SU-DHL-6 (cell line): ENCODE measurements at regions not wholly inside any gene's neighbourhood (a gene's known extent, or its start where the extent isn't known, plus 50 kb on each side); places are given as distances from the start of the nearest gene placed in this dataset.

Source experiments
- H2AFZ ChIP-seq: fragments of 200-600 bp; sonication (generic); 2 replicates; pipeline ENCODE4 v1.6.1; 2014; ENCODE audit warnings: low read depth, mild to moderate bottlenecking, moderate library complexity, mixed read lengths, antibody characterized with exemption, low read length; ENCODE audit not compliant: severe bottlenecking
- H3F3A ChIP-seq: fragments of 200-600 bp; shearing (Covaris generic); 2 replicates; pipeline ENCODE4 v1.6.0; 2016; ENCODE audit warnings: antibody characterized with exemption, mild to moderate bottlenecking; ENCODE audit not compliant: insufficient read depth
- H3K27ac ChIP-seq: fragments of 200-600 bp; sonication (generic); 2 replicates; pipeline ENCODE4 v1.5.1; 2016; ENCODE audit warnings: low read depth, mild to moderate bottlenecking, low read length, moderate library complexity, mixed read lengths
- H3K27me3 ChIP-seq: fragments of 200-600 bp; sonication (generic), shearing (Covaris generic); 2 replicates; pipeline ENCODE4 v1.6.0; 2014; ENCODE audit warnings: mild to moderate bottlenecking, low read length
- H3K36me3 ChIP-seq: fragments of 200-600 bp; sonication (generic); 2 replicates; pipeline ENCODE4 v1.6.1; 2014; ENCODE audit warnings: mild to moderate bottlenecking, low read length, mixed read lengths
- H3K4me2 ChIP-seq: fragments of 300-600, 200-600 bp; shearing (Covaris generic), sonication (generic); 2 replicates; pipeline ENCODE4 v1.6.0; 2014; ENCODE audit warnings: low read length, low read depth, mild to moderate bottlenecking; ENCODE audit not compliant: poor library complexity, severe bottlenecking
- H3K4me3 ChIP-seq: fragments of 200-600 bp; sonication (generic); 2 replicates; pipeline ENCODE4 v1.5.1; 2014; ENCODE audit warnings: antibody characterized with exemption, low read length, mild to moderate bottlenecking, mixed read lengths; ENCODE audit not compliant: insufficient read depth, poor library complexity, severe bottlenecking
- H3K79me2 ChIP-seq: fragments of 200-600 bp; sonication (generic); 2 replicates; pipeline ENCODE4 v1.6.1; 2014; ENCODE audit warnings: mild to moderate bottlenecking, low read length, moderate library complexity; ENCODE audit not compliant: insufficient read depth
- H3K9ac ChIP-seq: fragments of 200-600 bp; sonication (generic); 2 replicates; pipeline ENCODE4 v1.7.0; 2014; ENCODE audit warnings: mild to moderate bottlenecking, low read length
- H3K9me2 ChIP-seq: fragments of 200-600 bp; sonication (generic); replicated peaks from 2 replicates; pipeline ENCODE4 v1.6.1; 2014; ENCODE audit warnings: low read length; ENCODE audit not compliant: insufficient read depth
- H3K9me3 ChIP-seq: fragments of 200-600 bp; sonication (generic); 2 replicates; pipeline ENCODE4 v1.6.1; 2014; ENCODE audit warnings: low read length, mixed read lengths; ENCODE audit not compliant: insufficient read depth
- H4K20me1 ChIP-seq: fragments of 200-600 bp; sonication (generic); 2 replicates; pipeline ENCODE4 v1.6.1; 2014; ENCODE audit warnings: low read depth, mild to moderate bottlenecking, antibody characterized with exemption, low read length, moderate library complexity, mixed read lengths
- EZH2phosphoT487 ChIP-seq: fragments of 200-600 bp; sonication (generic), shearing (Covaris generic); conservative IDR thresholded peaks from 2 replicates; pipeline ENCODE4 v1.6.1; 2018; ENCODE audit warnings: mild to moderate bottlenecking, antibody characterized with exemption, low read length, moderate library complexity, mixed read lengths
- TF ChIP-seq, protein P1 (sequence below): fragments of 200-600 bp; sonication (generic); IDR thresholded peaks from one replicate; pipeline ENCODE4 v1.5.1; 2017; ENCODE audit warnings: antibody characterized with exemption, mild to moderate bottlenecking, low read length, moderate library complexity; ENCODE audit not compliant: insufficient read depth, poor library complexity, severe bottlenecking

DNA sequence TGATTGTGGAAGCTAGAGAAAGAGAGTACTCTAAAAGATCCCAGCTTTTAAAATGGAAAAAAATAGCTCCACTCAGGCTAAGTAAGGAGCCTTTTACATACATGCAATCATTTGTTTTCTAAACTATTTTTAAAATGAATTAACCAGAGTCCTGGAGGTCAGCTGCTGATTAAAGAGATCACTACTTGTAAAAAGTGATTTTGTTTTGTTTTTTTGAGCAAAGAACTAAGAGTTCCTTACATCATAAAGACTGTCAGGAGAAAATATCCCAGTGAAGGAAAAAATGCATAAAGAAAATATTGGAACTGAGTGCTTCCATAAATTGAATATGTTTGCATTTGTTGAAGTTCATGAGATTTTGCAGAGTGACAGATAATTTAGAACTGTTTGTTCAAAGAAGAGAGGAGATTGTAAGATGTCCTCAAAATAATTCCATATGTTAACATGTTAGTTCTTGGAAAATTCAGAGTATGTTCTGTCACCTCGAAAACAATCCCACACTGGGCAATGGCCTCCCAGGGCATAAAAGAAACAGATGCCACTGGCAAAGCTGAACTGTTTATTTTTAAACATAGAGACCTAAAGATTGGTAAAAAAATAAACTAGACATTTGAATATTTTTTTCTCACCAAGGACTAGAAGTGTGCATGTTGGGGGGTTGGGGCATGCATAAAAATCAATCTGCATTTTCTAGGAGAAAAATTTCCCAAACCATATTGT lies 264.7 kb downstream of the NPR3 start:
- H4K20me1 ChIP-seq, result no peaks in the 10 kb centered on the region
- no peak overlapping the region for H3K4me2 ChIP-seq
- H3K36me3 ChIP-seq, result no peaks in the 10 kb centered on the region
- H3K4me3 ChIP-seq, result no peak overlapping the region
- no peak overlapping the region for H3K9ac ChIP-seq
- H3K9me3 ChIP-seq, result no peaks in the 10 kb centered on the region
- H2AFZ ChIP-seq, result no peak overlapping the region
- H3K9me2 ChIP-seq, result no peaks in the 10 kb centered on the region
- H3K27me3 ChIP-seq, result no peaks in the 10 kb centered on the region
- TF ChIP-seq, protein P1, sequence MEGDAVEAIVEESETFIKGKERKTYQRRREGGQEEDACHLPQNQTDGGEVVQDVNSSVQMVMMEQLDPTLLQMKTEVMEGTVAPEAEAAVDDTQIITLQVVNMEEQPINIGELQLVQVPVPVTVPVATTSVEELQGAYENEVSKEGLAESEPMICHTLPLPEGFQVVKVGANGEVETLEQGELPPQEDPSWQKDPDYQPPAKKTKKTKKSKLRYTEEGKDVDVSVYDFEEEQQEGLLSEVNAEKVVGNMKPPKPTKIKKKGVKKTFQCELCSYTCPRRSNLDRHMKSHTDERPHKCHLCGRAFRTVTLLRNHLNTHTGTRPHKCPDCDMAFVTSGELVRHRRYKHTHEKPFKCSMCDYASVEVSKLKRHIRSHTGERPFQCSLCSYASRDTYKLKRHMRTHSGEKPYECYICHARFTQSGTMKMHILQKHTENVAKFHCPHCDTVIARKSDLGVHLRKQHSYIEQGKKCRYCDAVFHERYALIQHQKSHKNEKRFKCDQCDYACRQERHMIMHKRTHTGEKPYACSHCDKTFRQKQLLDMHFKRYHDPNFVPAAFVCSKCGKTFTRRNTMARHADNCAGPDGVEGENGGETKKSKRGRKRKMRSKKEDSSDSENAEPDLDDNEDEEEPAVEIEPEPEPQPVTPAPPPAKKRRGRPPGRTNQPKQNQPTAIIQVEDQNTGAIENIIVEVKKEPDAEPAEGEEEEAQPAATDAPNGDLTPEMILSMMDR, result no peak
- no peak for TF ChIP-seq EZH2phosphoT487
- H3K27ac ChIP-seq, result no peak overlapping the region
- no peaks in the 10 kb centered on the region for H3F3A ChIP-seq
- H3K79me2 ChIP-seq, result no peaks in the 10 kb centered on the region

DNA sequence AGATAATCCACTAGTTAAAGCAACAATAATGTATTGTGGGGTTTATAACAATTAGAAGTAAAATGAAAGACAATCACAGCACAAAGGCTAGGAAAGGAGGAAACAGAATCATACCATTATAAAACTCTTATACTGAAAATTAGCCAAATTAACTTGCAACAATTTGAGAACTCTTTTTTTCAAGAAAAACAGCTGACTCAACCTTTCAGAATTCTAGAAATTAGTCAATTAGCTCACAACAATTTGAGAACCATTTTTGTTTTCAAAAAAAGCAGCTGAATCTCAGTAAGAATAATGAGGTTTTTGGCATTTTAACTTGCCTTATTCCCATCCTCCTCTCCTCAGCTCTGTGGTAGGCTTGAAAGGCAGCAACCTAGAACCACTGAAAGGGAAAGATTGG lies 269.9 kb downstream of the NPR3 start:
- Histone ChIP-seq H3K4me3 (no peak overlapping the region), H2AFZ (no peak overlapping the region), H3K27me3 (no peaks in the 10 kb centered on the region), H4K20me1 (no peaks in the 10 kb centered on the region), H3K9me3 (no peaks in the 10 kb centered on the region), H3K4me2 (no peak overlapping the region), H3K9me2 (no peaks in the 10 kb centered on the region), H3K36me3 (no peaks in the 10 kb centered on the region), H3K9ac (no peak overlapping the region), H3F3A (no peaks in the 10 kb centered on the region), H3K79me2 (no peaks in the 10 kb centered on the region), H3K27ac (no peak overlapping the region)
- TF ChIP-seq EZH2phosphoT487, result no peak
- TF ChIP-seq, protein P1, result no peak

DNA sequence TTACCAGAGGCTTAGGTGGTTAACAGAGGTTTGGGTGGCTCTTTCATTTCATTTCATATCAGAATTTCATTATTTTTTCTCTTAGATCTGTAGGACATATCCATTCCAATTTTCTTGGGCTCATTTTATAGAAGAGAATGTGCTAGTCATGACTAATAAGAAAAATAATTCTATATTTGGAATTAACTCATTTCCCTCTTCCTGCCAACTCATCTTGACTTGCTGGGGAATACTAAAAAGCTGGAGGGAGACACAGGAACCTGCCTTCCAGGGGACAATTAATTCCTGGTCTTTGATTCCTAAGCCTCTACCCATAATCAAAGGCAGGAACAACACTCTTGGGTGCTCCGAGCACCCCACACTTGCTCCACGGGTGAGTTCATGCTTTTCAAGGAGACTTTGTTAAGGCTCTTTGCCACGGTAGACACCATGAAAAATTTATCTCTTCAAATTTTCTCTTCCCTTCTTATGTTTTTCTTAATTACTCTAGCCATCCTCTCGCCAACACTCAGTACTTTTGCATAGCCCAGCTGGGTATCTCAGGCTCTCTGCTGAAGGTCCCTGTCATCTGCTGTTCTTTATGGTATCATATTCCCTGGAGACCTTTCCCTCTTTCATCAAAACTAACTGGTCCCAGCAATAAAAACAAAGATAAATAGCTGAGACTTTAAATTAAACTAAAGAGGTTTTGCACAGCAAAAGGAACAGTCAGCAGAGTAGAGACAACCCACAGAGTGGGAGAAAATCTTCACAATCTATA lies 273.9 kb downstream of the NPR3 start:
- H3K27ac ChIP-seq, result no peak overlapping the region
- H3K79me2 ChIP-seq, result no peaks in the 10 kb centered on the region
- H4K20me1 ChIP-seq, result no peaks in the 10 kb centered on the region
- H2AFZ ChIP-seq, result no peak overlapping the region
- H3K9ac ChIP-seq, result no peak overlapping the region
- no peak for TF ChIP-seq EZH2phosphoT487
- TF ChIP-seq, protein P1, result no peak
- H3K4me3 ChIP-seq, result no peak overlapping the region
- H3K9me2 ChIP-seq, result no peaks in the 10 kb centered on the region
- no peaks in the 10 kb centered on the region for H3K27me3 ChIP-seq
- no peak overlapping the region for H3K4me2 ChIP-seq
- no peaks in the 10 kb centered on the region for H3K9me3 ChIP-seq
- H3K36me3 ChIP-seq, result no peaks in the 10 kb centered on the region
- H3F3A ChIP-seq, result no peaks in the 10 kb centered on the region
